Tibial nerve (tissue), 4 donors: ENCODE measurements at regions not wholly inside any gene's neighbourhood (a gene's known extent, or its start where the extent isn't known, plus 50 kb on each side); places are given as distances from the start of the nearest gene placed in this dataset.
"Not testable (repeated sequence)": the region's sequence is repeated elsewhere in the genome, so short reads cannot be mapped to it uniquely, and the experiment has no call there.

Source experiments
- DNase-seq, 2 donors: peaks; one replicate each; pipeline ENCODE4 v3.0.0-alpha.2; 2019; ENCODE audit warnings: low spot score in 2 of 2
- H3K27ac ChIP-seq, 4 donors: fragments of 200-600 bp; sonication (generic) in 3 of 4; one replicate each; pipeline ENCODE4 v1.5.1; 2017 to 2019; ENCODE audit warnings: mild to moderate bottlenecking in 1 of 4
- H3K27me3 ChIP-seq, 2 donors: fragments of 200-600 bp; sonication (generic) in 1 of 2; one replicate each; pipeline versions ENCODE4 v1.5.1 to v1.6.0; 2017 to 2019
- H3K36me3 ChIP-seq, 3 donors: fragments of 200-600 bp; sonication (generic); one replicate each; pipeline ENCODE4 v1.5.1; 2018 to 2019
- H3K4me1 ChIP-seq, 4 donors: fragments of 200-600 bp; sonication (generic) in 3 of 4; one replicate each; pipeline ENCODE4 v1.5.1; 2017 to 2019
- H3K4me3 ChIP-seq, 4 donors: fragments of 200-600 bp; sonication (generic) in 3 of 4; one replicate each; pipeline ENCODE4 v1.5.1; 2017 to 2019; ENCODE audit warnings: mild to moderate bottlenecking in 1 of 4, moderate library complexity in 1 of 4
- H3K9me3 ChIP-seq, 4 donors: fragments of 200-600 bp; sonication (generic) in 3 of 4; one replicate each; pipeline ENCODE4 v1.5.1; 2017 to 2019
- EP300 ChIP-seq, 2 donors: sonication (generic); formaldehyde crosslinking; IDR thresholded peaks; one replicate each; pipeline ENCODE4 v1.6.1; 2017; ENCODE audit warnings: antibody characterized with exemption in 2 of 2, mild to moderate bottlenecking in 1 of 2
- POLR2A ChIP-seq, 2 donors: fragments of 450-650 bp; IDR thresholded peaks; one replicate each; pipeline ENCODE4 v1.6.1; 2017; ENCODE audit warnings: antibody characterized with exemption in 2 of 2, mild to moderate bottlenecking in 2 of 2, moderate library complexity in 2 of 2
- WGBS, 2 donors: methylation state at CpG; one replicate each; pipeline ENCODE4 v1.1.5; 2018; 5-methylcytosine and 5-hydroxymethylcytosine counted together
- TF ChIP-seq, protein P1 (sequence below), 5 experiments: fragments of 200-600 bp in 3 of 5; fragments of 450-650 bp in 2 of 5; sonication (generic) in 3 of 5; IDR thresholded peaks; one replicate each; pipeline ENCODE4 v1.5.1; 2016 to 2019; ENCODE audit warnings: antibody characterized with exemption in 5 of 5, mild to moderate bottlenecking in 3 of 5, moderate library complexity in 2 of 5

DNA sequence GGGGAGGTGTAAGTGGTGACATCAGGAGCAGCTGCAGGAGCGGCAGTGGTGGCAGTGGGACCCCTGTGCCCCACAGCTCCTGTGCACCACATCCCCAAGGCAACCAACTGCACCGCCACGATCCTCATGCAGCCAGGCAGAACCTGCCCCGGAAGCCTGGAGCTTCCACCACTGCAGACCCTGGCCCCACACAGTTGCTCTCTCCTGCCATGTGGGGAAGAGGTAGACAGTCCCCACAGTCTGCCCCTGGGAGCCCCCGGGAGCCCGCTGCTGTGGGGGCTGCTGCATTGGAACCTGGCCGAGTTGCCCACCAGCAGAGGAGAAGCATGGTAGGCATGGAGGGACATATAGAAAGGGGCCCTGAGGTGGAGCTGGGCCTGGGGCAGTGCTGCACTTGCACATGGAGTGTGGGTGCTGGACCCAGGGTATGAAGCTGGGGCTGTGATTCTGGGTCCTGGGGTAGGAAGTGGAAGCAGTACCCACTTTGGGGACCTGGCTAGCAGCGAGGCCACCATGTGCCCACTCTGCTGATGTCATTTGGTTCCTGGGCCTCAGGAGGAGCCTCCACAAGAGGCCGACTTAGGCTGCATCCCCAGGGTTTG is 623.3 kb upstream of the LRRTM4 start:
- Histone ChIP-seq H3K27me3 (no peaks in the 10 kb centered on the region), H3K9me3 (no peaks in the 10 kb centered on the region), H3K27ac (no peak overlapping the region), H3K36me3 (no peaks in the 10 kb centered on the region), H3K4me3 (no peak overlapping the region), H3K4me1 (no peaks in the 10 kb centered on the region)
- TF ChIP-seq EP300 (IDR thresholded peaks at IDR 0.05) (no peak), POLR2A (IDR thresholded peaks at IDR 0.05) (no peak)
- TF ChIP-seq, protein P1, sequence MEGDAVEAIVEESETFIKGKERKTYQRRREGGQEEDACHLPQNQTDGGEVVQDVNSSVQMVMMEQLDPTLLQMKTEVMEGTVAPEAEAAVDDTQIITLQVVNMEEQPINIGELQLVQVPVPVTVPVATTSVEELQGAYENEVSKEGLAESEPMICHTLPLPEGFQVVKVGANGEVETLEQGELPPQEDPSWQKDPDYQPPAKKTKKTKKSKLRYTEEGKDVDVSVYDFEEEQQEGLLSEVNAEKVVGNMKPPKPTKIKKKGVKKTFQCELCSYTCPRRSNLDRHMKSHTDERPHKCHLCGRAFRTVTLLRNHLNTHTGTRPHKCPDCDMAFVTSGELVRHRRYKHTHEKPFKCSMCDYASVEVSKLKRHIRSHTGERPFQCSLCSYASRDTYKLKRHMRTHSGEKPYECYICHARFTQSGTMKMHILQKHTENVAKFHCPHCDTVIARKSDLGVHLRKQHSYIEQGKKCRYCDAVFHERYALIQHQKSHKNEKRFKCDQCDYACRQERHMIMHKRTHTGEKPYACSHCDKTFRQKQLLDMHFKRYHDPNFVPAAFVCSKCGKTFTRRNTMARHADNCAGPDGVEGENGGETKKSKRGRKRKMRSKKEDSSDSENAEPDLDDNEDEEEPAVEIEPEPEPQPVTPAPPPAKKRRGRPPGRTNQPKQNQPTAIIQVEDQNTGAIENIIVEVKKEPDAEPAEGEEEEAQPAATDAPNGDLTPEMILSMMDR (IDR thresholded peaks at IDR 0.05): no peak
- no peak for DNase-seq
- WGBS, 2 donors: 92 to 96% methylated on average over 7 to 8 of the region's 9 CpGs

- H3K4me1 ChIP-seq: no peaks in the 10 kb centered on the region
- H3K36me3 ChIP-seq: no peaks in the 10 kb centered on the region
- whole genome bisulfite sequencing, 2 donors: 91 to 93% methylated on average over 5 to 8 of the region's 9 CpGs
- no peaks in the 10 kb centered on the region for H3K27me3 ChIP-seq
- no peak for DNase-seq
- TF ChIP-seq POLR2A (IDR thresholded peaks at IDR 0.05) (no peak), EP300 (IDR thresholded peaks at IDR 0.05) (no peak)
- TF ChIP-seq, protein P1 (IDR thresholded peaks at IDR 0.05): no peak
- H3K4me3 ChIP-seq: no peak overlapping the region
- H3K9me3 ChIP-seq: no peaks in the 10 kb centered on the region
- H3K27ac ChIP-seq: no peak overlapping the region
These were observed 624.0 kb upstream of the LRRTM4 start for GRCh38 chr2:78145997-78146722.

GRCh38 chr2:78147466-78147865 is 625.3 kb upstream of the LRRTM4 start:
- Histone ChIP-seq H3K4me3 (no peak overlapping the region), H3K27ac (no peak overlapping the region), H3K27me3 (no peaks in the 10 kb centered on the region), H3K4me1 (no peaks in the 10 kb centered on the region), H3K36me3 (no peaks in the 10 kb centered on the region), H3K9me3 (no peaks in the 10 kb centered on the region)
- TF ChIP-seq, protein P1 (IDR thresholded peaks at IDR 0.05): no peak
- TF ChIP-seq POLR2A (IDR thresholded peaks at IDR 0.05) (no peak), EP300 (IDR thresholded peaks at IDR 0.05) (no peak)
- WGBS, 2 donors: 91 to 93% methylated on average over 2 of the region's 2 CpGs
- no peak for DNase-seq

- Histone ChIP-seq H3K27me3 (no peaks in the 10 kb centered on the region), H3K27ac (no peak overlapping the region), H3K9me3 (no peaks in the 10 kb centered on the region), H3K36me3 (no peaks in the 10 kb centered on the region), H3K4me1 (no peaks in the 10 kb centered on the region), H3K4me3 (no peak overlapping the region)
- 72 to 96% methylated on average over 2 of the region's 2 CpGs for WGBS, 2 donors
- DNase-seq: no peak
- TF ChIP-seq POLR2A (IDR thresholded peaks at IDR 0.05) (no peak), EP300 (IDR thresholded peaks at IDR 0.05) (no peak)
- TF ChIP-seq, protein P1 (IDR thresholded peaks at IDR 0.05): no peak
These were observed 632.4 kb upstream of the LRRTM4 start for GRCh38 chr2:78154586-78154985.

DNA sequence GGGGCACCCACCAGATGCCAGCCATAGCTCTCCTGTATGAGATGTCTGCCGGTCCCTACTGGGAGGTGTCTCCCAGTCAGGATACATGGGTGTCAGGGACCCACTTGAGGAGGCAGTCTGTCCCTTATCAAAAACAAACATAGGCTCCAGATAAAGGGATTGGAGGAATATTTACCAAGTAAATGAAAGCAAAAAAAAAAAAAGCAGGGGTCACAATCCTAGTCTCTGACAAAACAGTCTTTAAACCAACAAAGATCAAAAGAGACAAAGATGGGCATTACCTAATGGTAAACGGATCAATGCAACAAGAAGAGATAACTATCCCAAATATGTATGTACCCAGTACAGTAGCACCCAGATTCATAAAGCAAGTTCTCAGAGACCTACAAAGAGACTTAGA is 640.0 kb upstream of the LRRTM4 start:
- Histone ChIP-seq H3K27me3 (no peaks in the 10 kb centered on the region), H3K27ac (no peak overlapping the region), H3K4me3 (no peak overlapping the region), H3K4me1 (no peaks in the 10 kb centered on the region), H3K9me3 (no peaks in the 10 kb centered on the region), H3K36me3 (no peaks in the 10 kb centered on the region)
- TF ChIP-seq, protein P1 (IDR thresholded peaks at IDR 0.05): no peak
- TF ChIP-seq EP300 (IDR thresholded peaks at IDR 0.05) (no peak), POLR2A (IDR thresholded peaks at IDR 0.05) (no peak)
- WGBS, 2 donors: 94% methylated on average over 2 of the region's 2 CpGs
- DNase-seq: no peak

GRCh38 chr2:78172157-78172556 is 650.0 kb upstream of the LRRTM4 start:
- not testable (repeated sequence) for H3K9me3 ChIP-seq, H3K36me3 ChIP-seq, H3K27ac ChIP-seq, H3K4me1 ChIP-seq, H3K4me3 ChIP-seq, H3K27me3 ChIP-seq, DNase-seq
- 93 to 98% methylated on average over 9 of the region's 9 CpGs for WGBS, 2 donors
